Sigmoid colon (tissue), 4 donors: ENCODE measurements at regions not wholly inside any gene's neighbourhood (a gene's known extent, or its start where the extent isn't known, plus 50 kb on each side); places are given as distances from the start of the nearest gene placed in this dataset.

Source experiments
- CTCF ChIP-seq, 4 experiments: fragments of 450-650 bp in 3 of 4; fragments of 200-600 bp in 1 of 4; IDR thresholded peaks; one replicate each; pipeline ENCODE4 v1.5.1; 2016 to 2019; ENCODE audit warnings: antibody characterized with exemption in 4 of 4, mild to moderate bottlenecking in 3 of 4, moderate library complexity in 2 of 4
- EP300 ChIP-seq, 4 donors: sonication (generic); formaldehyde crosslinking; IDR thresholded peaks; one replicate each; pipeline ENCODE4 v1.6.1; 2017; ENCODE audit warnings: antibody characterized with exemption in 4 of 4
- POLR2A ChIP-seq, 2 donors: fragments of 450-650 bp; IDR thresholded peaks; one replicate each; pipeline ENCODE4 v1.6.1; 2016; ENCODE audit warnings: antibody characterized with exemption in 2 of 2, mild to moderate bottlenecking in 2 of 2, moderate library complexity in 2 of 2
- POLR2AphosphoS5 ChIP-seq, 4 donors: sonication (generic); formaldehyde crosslinking; IDR thresholded peaks; one replicate each; pipeline ENCODE4 v1.6.1; 2017; ENCODE audit warnings: antibody characterized with exemption in 4 of 4

- no peak for TF ChIP-seq CTCF (IDR thresholded peaks at IDR 0.05)
- no peak for TF ChIP-seq POLR2A (IDR thresholded peaks at IDR 0.05)
- no peak for TF ChIP-seq POLR2AphosphoS5 (IDR thresholded peaks at IDR 0.05)
- no peak for TF ChIP-seq EP300 (IDR thresholded peaks at IDR 0.05)
Observed at GRCh38 chr6:105609375-105609991, 206.6 kb upstream of the PREP start.
